Endothelial cell (in vitro differentiated cells): ENCODE measurements at regions not wholly inside any gene's neighbourhood (a gene's known extent, or its start where the extent isn't known, plus 50 kb on each side); places are given as distances from the start of the nearest gene placed in this dataset.
"Not testable (repeated sequence)": the region's sequence is repeated elsewhere in the genome, so short reads cannot be mapped to it uniquely, and the experiment has no call there.

Source experiments
- DNase-seq: peaks from one replicate; pipeline ENCODE4 v3.0.0; 2021; ENCODE audit warnings: low spot score
- H3K27ac Mint-ChIP-seq: one replicate; pipeline ENCODE4 v1.8.0; 2021; ENCODE audit warnings: mixed read lengths, inconsistent platforms; ENCODE audit not compliant: unreplicated experiment
- H3K27me3 Mint-ChIP-seq: one replicate; pipeline ENCODE4 v1.8.0; 2021; ENCODE audit warnings: mild to moderate bottlenecking, moderate library complexity, mixed read lengths, inconsistent platforms; ENCODE audit not compliant: unreplicated experiment
- H3K36me3 Mint-ChIP-seq: one replicate; pipeline ENCODE4 v1.8.0; 2021; ENCODE audit warnings: mild to moderate bottlenecking, low read depth, mixed read lengths, inconsistent platforms; ENCODE audit not compliant: unreplicated experiment
- H3K4me1 Mint-ChIP-seq: one replicate; pipeline ENCODE4 v1.8.0; 2021; ENCODE audit warnings: mild to moderate bottlenecking, mixed read lengths, inconsistent platforms; ENCODE audit not compliant: unreplicated experiment
- H3K4me3 Mint-ChIP-seq: one replicate; pipeline ENCODE4 v1.8.0; 2021; ENCODE audit warnings: mild to moderate bottlenecking, mixed read lengths, inconsistent platforms; ENCODE audit not compliant: unreplicated experiment
- H3K9me3 Mint-ChIP-seq: one replicate; pipeline ENCODE4 v1.8.0; 2021; ENCODE audit warnings: mixed read lengths, inconsistent platforms; ENCODE audit not compliant: unreplicated experiment
- CTCF ChIP-seq: fragments of 200-600 bp; sonication (generic); IDR thresholded peaks from one replicate; pipeline ENCODE4 v1.5.0; 2021; ENCODE audit warnings: antibody characterized with exemption; ENCODE audit not compliant: unreplicated experiment

DNA sequence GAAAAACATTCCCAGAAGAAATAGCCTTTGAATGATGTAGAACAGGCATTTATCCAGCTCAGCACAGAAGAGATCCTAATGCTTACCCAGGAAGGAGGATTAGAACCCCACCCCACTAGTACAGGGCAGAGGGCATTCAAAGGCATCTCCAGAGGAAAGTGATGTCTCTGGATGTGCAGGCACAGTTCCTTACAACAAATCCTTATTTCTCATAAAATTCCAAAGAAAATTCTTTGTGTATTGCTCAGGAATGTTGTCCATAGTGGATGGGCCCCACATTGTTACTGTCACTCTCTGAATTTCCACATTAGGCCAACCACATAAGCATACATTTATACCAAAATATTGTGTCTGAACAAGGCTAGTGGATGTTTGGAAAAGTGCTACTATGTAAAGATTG, 243.0 kb downstream of the ADRA2A start:
- TF ChIP-seq CTCF, result no peak
- Mint-ChIP-seq H3K4me1 (no peaks in the 10 kb centered on the region), H3K4me3 (no peak overlapping the region), H3K27ac (no peak overlapping the region), H3K36me3 (peaks cover 3% of the 10 kb centered on the region), H3K9me3 (no peaks in the 10 kb centered on the region), H3K27me3 (no peaks in the 10 kb centered on the region)
- DNase-seq, result no peak

DNA sequence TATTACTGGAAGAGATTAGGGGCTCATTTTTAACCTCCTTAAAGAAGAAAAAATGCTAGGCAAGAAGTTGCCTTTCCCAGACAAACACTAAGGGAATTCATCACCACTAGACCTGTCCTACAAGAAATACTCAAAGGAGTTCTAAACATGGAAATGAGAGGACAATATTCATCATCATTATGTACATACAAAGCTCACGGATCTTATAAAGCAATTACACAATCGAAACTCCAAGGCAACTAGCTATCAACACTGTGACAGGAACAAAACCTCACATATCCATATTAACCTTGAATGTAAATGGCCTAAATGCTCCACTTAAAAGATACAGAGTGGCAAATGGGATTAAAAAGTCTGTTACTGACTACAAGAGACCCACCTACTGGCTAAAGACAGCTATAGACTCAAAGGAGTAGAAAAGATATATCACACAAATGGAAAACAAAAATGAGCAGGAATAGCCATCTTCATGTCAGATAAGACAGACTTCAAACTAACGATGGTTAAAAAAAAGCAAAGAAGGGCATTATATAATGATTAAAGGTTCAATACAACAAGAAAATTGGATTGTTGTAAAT, 246.6 kb downstream of the ADRA2A start:
- Mint-ChIP-seq H3K4me1 (no peaks in the 10 kb centered on the region), H3K27ac (no peak overlapping the region), H3K4me3 (no peak overlapping the region), H3K27me3 (no peaks in the 10 kb centered on the region), H3K36me3 (peaks cover 3% of the 10 kb centered on the region), H3K9me3 (no peaks in the 10 kb centered on the region)
- DNase-seq, result no peak
- TF ChIP-seq CTCF, result no peak

DNA sequence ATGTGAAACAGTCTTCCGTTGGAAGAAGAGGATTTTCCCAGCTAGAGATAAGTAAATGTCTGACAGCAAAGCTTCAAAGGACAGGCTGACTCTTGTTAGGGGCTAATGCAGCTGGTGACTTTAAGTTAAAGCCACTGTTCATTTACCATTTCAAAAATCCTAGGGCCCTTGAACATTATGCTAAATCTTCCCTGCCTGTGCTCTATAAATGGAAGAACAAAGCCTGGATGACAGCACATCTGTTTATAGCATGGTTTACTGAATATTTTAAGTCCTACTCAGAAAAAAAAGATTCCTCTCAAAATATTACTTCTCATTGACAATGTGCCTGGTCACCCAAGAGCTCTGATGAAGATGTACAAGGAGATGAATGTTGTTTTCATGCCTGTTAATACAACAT, 255.3 kb downstream of the ADRA2A start:
- H3K4me1 Mint-ChIP-seq, H3K36me3 Mint-ChIP-seq, DNase-seq, H3K4me3 Mint-ChIP-seq, H3K27me3 Mint-ChIP-seq, H3K9me3 Mint-ChIP-seq, H3K27ac Mint-ChIP-seq: not testable (repeated sequence)

DNA sequence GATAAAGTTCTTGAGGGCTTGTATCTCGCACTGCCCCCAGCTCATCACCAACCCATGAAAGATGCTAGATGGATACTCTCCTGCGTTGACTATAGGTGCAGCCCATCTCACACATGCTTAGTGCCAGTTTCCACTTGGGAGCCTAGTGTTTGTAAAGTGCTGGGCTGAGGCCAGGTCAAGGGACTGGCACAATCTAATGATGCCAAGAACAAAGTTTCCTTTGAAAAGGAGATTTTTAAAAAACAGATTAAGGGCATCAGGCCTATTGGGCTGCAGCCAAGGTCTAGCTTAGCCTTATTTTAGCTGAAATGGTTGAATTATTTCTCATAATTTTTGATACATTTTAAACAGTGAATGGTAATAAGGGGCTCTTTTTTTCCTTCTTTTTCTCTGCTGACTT, 259.0 kb downstream of the ADRA2A start:
- Mint-ChIP-seq H3K36me3 (peaks cover 14% of the 10 kb centered on the region), H3K9me3 (peaks cover 9% of the 10 kb centered on the region), H3K27me3 (peaks cover 1% of the 10 kb centered on the region), H3K27ac (no peak overlapping the region), H3K4me1 (peaks cover 7% of the 10 kb centered on the region), H3K4me3 (no peak overlapping the region)
- no peak for TF ChIP-seq CTCF
- no peak for DNase-seq

DNA sequence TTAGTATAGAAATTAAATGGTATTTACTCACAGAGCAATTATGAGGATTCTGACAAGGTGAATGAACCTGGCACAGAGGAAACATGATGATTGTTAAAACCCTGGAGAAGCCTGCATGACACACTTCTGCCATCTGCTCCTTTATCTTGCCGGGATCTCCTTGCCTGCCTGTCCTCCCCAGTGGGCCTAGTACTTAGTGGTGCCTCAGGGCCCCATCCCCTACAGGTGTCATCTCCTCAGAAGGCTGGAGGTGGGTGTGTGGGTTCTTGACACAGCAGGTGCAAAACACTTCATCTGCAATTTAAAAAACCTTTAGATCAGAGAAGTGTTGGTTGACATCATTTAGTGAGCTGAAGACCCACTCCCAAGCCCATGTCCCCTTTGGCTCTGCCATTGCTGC, 261.2 kb downstream of the ADRA2A start:
- peaks cover 17% of the 10 kb centered on the region for H3K36me3 Mint-ChIP-seq

More for the DNA sequence above, 261.2 kb downstream of the ADRA2A start:
- Mint-ChIP-seq H3K4me1 (no peaks in the 10 kb centered on the region), H3K27ac (no peak overlapping the region), H3K9me3 (peaks cover 9% of the 10 kb centered on the region), H3K27me3 (peaks cover 1% of the 10 kb centered on the region), H3K4me3 (no peak overlapping the region)
- no peak for TF ChIP-seq CTCF
- DNase-seq, result no peak
